MM.1S (cell line): ENCODE measurements at regions not wholly inside any gene's neighbourhood (a gene's known extent, or its start where the extent isn't known, plus 50 kb on each side); places are given as distances from the start of the nearest gene placed in this dataset.

Experiments used
- DNase-seq: peaks from one replicate; pipeline ENCODE4 v3.0.0-alpha.2; 2015
- H2AFZ ChIP-seq: fragments of 300-600 bp; sonication (generic); 2 replicates; pipeline ENCODE4 v1.6.0; 2016; ENCODE audit warnings: antibody characterized with exemption, low read length
- H3F3A ChIP-seq: fragments of 300-600 bp; sonication (generic); 2 replicates; pipeline ENCODE4 v1.6.1; 2016; ENCODE audit warnings: mild to moderate bottlenecking, antibody characterized with exemption, low read length, moderate library complexity, mixed read lengths; ENCODE audit not compliant: insufficient read depth
- H3K27ac ChIP-seq: fragments of 300-600 bp; sonication (generic); 2 replicates; pipeline ENCODE4 v1.5.1; 2016; ENCODE audit warnings: mild to moderate bottlenecking, low read length
- H3K27me3 ChIP-seq: fragments of 300-600 bp; sonication (generic); replicated peaks from 2 replicates; pipeline ENCODE4 v1.6.0; 2016; ENCODE audit warnings: low read length; ENCODE audit not compliant: insufficient read depth
- H3K36me3 ChIP-seq: fragments of 300-600 bp; sonication (generic); replicated peaks from 2 replicates; pipeline ENCODE4 v1.6.1; 2016; ENCODE audit warnings: mild to moderate bottlenecking, low read length, mixed read lengths; ENCODE audit not compliant: insufficient read depth
- H3K4me1 ChIP-seq: fragments of 300-600 bp; sonication (generic); 2 replicates; pipeline ENCODE4 v1.6.1; 2016; ENCODE audit warnings: low read length, mixed read lengths
- H3K4me2 ChIP-seq: fragments of 300-600 bp; sonication (generic); 2 replicates; pipeline ENCODE4 v1.6.0; 2016; ENCODE audit warnings: low read depth, low read length
- H3K4me3 ChIP-seq: fragments of 300-600 bp; sonication (generic); 2 replicates; pipeline ENCODE4 v1.5.1; 2016; ENCODE audit warnings: low read length, mixed read lengths
- H3K79me2 ChIP-seq: fragments of 300-600 bp; sonication (generic); 2 replicates; pipeline ENCODE4 v1.6.1; 2016; ENCODE audit warnings: mixed run types, low read length, mixed read lengths
- H3K9ac ChIP-seq: fragments of 300-600 bp; sonication (generic); 2 replicates; pipeline ENCODE4 v1.6.1; 2016; ENCODE audit warnings: low read length, mixed read lengths
- H3K9me2 ChIP-seq: fragments of 300-600 bp; sonication (generic); replicated peaks from 2 replicates; pipeline ENCODE4 v1.6.1; 2016; ENCODE audit warnings: mild to moderate bottlenecking, low read length, mixed read lengths; ENCODE audit not compliant: insufficient read depth
- H3K9me3 ChIP-seq: fragments of 300-600 bp; sonication (generic); replicated peaks from 2 replicates; pipeline ENCODE4 v1.6.1; 2016; ENCODE audit warnings: mild to moderate bottlenecking, low read length, mixed read lengths; ENCODE audit not compliant: insufficient read depth
- H4K20me1 ChIP-seq: fragments of 300-600 bp; sonication (generic); 2 replicates; pipeline ENCODE4 v1.6.1; 2016; ENCODE audit warnings: mild to moderate bottlenecking, low read length, moderate library complexity, mixed read lengths; ENCODE audit not compliant: insufficient read depth
- CTCF ChIP-seq: fragments of 300-600 bp; sonication (generic); IDR thresholded peaks from 2 replicates; pipeline ENCODE4 v1.5.1; 2016; ENCODE audit warnings: antibody characterized with exemption, low read length, mixed read lengths
- EZH2 ChIP-seq: fragments of 300-600 bp; sonication (generic); optimal IDR thresholded peaks from 2 replicates; pipeline ENCODE3; 2017; ENCODE audit warnings: low read depth, mild to moderate bottlenecking, antibody characterized with exemption, low read length, mixed read lengths
- EZH2phosphoT487 ChIP-seq: fragments of 300-600 bp; sonication (generic); IDR thresholded peaks from 2 replicates; pipeline ENCODE4 v1.6.1; 2018; ENCODE audit warnings: antibody characterized with exemption, low read length

GRCh38 chr1:47635597-47635996, 197.8 kb downstream of the FOXD2 start:
- no peaks in the 10 kb centered on the region for H3F3A ChIP-seq
- no peak overlapping the region for H2AFZ ChIP-seq
- no peaks in the 10 kb centered on the region for H3K36me3 ChIP-seq
- no peak overlapping the region for H3K4me3 ChIP-seq
- H3K4me2 ChIP-seq, result no peak overlapping the region
- no peak for DNase-seq
- H3K79me2 ChIP-seq, result no peaks in the 10 kb centered on the region
- H4K20me1 ChIP-seq, result no peaks in the 10 kb centered on the region
- no peaks in the 10 kb centered on the region for H3K9me3 ChIP-seq
- no peak overlapping the region for H3K27ac ChIP-seq
- no peaks in the 10 kb centered on the region for H3K27me3 ChIP-seq
- TF ChIP-seq EZH2phosphoT487 (no peak), CTCF (no peak), EZH2 (no peak)
- no peak overlapping the region for H3K9ac ChIP-seq
- no peaks in the 10 kb centered on the region for H3K4me1 ChIP-seq
- H3K9me2 ChIP-seq, result no peaks in the 10 kb centered on the region

GRCh38 chr1:47637111-47637685, 199.4 kb downstream of the FOXD2 start:
- no peak overlapping the region for H3K4me2 ChIP-seq
- H3K36me3 ChIP-seq, result no peaks in the 10 kb centered on the region
- no peaks in the 10 kb centered on the region for H3K4me1 ChIP-seq
- no peaks in the 10 kb centered on the region for H3K9me2 ChIP-seq
- TF ChIP-seq EZH2phosphoT487, result no peak
- no peak for TF ChIP-seq CTCF
- TF ChIP-seq EZH2, result no peak
- H3K9me3 ChIP-seq, result no peaks in the 10 kb centered on the region
- no peaks in the 10 kb centered on the region for H3K79me2 ChIP-seq
- H3K27me3 ChIP-seq, result no peaks in the 10 kb centered on the region
- H3F3A ChIP-seq, result no peaks in the 10 kb centered on the region
- no peak overlapping the region for H3K4me3 ChIP-seq
- H3K9ac ChIP-seq, result no peak overlapping the region
- H4K20me1 ChIP-seq, result no peaks in the 10 kb centered on the region
- no peak overlapping the region for H2AFZ ChIP-seq
- no peak for DNase-seq
- H3K27ac ChIP-seq, result no peak overlapping the region

GRCh38 chr1:47638240-47638639, 200.4 kb downstream of the FOXD2 start:
- no peak overlapping the region for H3K4me2 ChIP-seq

More at GRCh38 chr1:47638240-47638639, 200.4 kb downstream of the FOXD2 start:
- H3K9ac ChIP-seq, result no peak overlapping the region
- no peaks in the 10 kb centered on the region for H3K4me1 ChIP-seq
- H3K4me3 ChIP-seq, result no peak overlapping the region
- no peak overlapping the region for H2AFZ ChIP-seq
- H3K27ac ChIP-seq, result no peak overlapping the region
- TF ChIP-seq CTCF (no peak), EZH2phosphoT487 (no peak), EZH2 (no peak)
- H3F3A ChIP-seq, result no peaks in the 10 kb centered on the region
- H3K27me3 ChIP-seq, result no peaks in the 10 kb centered on the region
- H3K79me2 ChIP-seq, result no peaks in the 10 kb centered on the region
- no peak for DNase-seq
- H3K9me3 ChIP-seq, result no peaks in the 10 kb centered on the region
- no peaks in the 10 kb centered on the region for H4K20me1 ChIP-seq
- H3K9me2 ChIP-seq, result no peaks in the 10 kb centered on the region
- no peaks in the 10 kb centered on the region for H3K36me3 ChIP-seq
